Kidney capillary endothelial cell (primary cell): ENCODE measurements at regions not wholly inside any gene's neighbourhood (a gene's known extent, or its start where the extent isn't known, plus 50 kb on each side); places are given as distances from the start of the nearest gene placed in this dataset.

Source experiments
- DNase-seq: peaks from one replicate; pipeline ENCODE4 v3.0.0-alpha.2; 2018; ENCODE audit warnings: low spot score

- DNase-seq, result no peak
These were observed 1041.5 kb upstream of the MANEA start for GRCh38 chr6:94535798-94536197.

GRCh38 chr6:94511502-94512088 is 1065.7 kb upstream of the MANEA start:
- DNase-seq, result no peak

- no peak for DNase-seq
These were observed 1066.5 kb upstream of the MANEA start for GRCh38 chr6:94510877-94511276.

GRCh38 chr6:94501516-94501915 is 1075.8 kb upstream of the MANEA start:
- DNase-seq, result no peak

GRCh38 chr6:94498099-94498498 is 1078.7 kb upstream of the EPHA7 start:
- DNase-seq, result no peak

GRCh38 chr6:94494500-94494899 is 1075.1 kb upstream of the EPHA7 start:
- DNase-seq, result no peak

- no peak for DNase-seq
These were observed 1068.0 kb upstream of the EPHA7 start for GRCh38 chr6:94487371-94487770.

GRCh38 chr6:94478133-94479005 is 1059.0 kb upstream of the EPHA7 start:
- no peak for DNase-seq

- no peak for DNase-seq
These were observed 1049.5 kb upstream of the EPHA7 start for GRCh38 chr6:94468830-94469229.

- DNase-seq, result no peak
These were observed 1044.7 kb upstream of the EPHA7 start for GRCh38 chr6:94464018-94464510.

GRCh38 chr6:94463306-94463705 is 1043.9 kb upstream of the EPHA7 start:
- DNase-seq, result no peak

GRCh38 chr6:94462231-94462630 is 1042.9 kb upstream of the EPHA7 start:
- no peak for DNase-seq

GRCh38 chr6:94456266-94456665 is 1036.9 kb upstream of the EPHA7 start:
- no peak for DNase-seq

- no peak for DNase-seq
These were observed 1034.9 kb upstream of the EPHA7 start for GRCh38 chr6:94454231-94454630.

GRCh38 chr6:94446120-94446519 is 1026.8 kb upstream of the EPHA7 start:
- DNase-seq, result no peak

- DNase-seq, result no peak
These were observed 1024.3 kb upstream of the EPHA7 start for GRCh38 chr6:94443701-94444100.

- no peak for DNase-seq
These were observed 1005.3 kb upstream of the EPHA7 start for GRCh38 chr6:94424692-94425091.

- DNase-seq, result no peak
These were observed 998.0 kb upstream of the EPHA7 start for GRCh38 chr6:94417363-94417762.

- no peak for DNase-seq
These were observed 994.7 kb upstream of the EPHA7 start for GRCh38 chr6:94414041-94414440.

GRCh38 chr6:94401311-94401710 is 982.0 kb upstream of the EPHA7 start:
- DNase-seq, result no peak

- no peak for DNase-seq
These were observed 975.5 kb upstream of the EPHA7 start for GRCh38 chr6:94394822-94395221.

GRCh38 chr6:94389218-94389617 is 969.9 kb upstream of the EPHA7 start:
- no peak for DNase-seq

GRCh38 chr6:94377835-94378234 is 958.5 kb upstream of the EPHA7 start:
- no peak for DNase-seq

GRCh38 chr6:94376876-94377275 is 957.5 kb upstream of the EPHA7 start:
- DNase-seq, result no peak
